NCI-H510A treated with DMSO at 0.1 percent for 48 hours (cell line): ENCODE measurements at regions not wholly inside any gene's neighbourhood (a gene's known extent, or its start where the extent isn't known, plus 50 kb on each side); places are given as distances from the start of the nearest gene placed in this dataset.

Experiments used
- DNase-seq: peaks from one replicate; lab custom pipeline; 2025; lab: John Stamatoyannopoulos, UW

DNA sequence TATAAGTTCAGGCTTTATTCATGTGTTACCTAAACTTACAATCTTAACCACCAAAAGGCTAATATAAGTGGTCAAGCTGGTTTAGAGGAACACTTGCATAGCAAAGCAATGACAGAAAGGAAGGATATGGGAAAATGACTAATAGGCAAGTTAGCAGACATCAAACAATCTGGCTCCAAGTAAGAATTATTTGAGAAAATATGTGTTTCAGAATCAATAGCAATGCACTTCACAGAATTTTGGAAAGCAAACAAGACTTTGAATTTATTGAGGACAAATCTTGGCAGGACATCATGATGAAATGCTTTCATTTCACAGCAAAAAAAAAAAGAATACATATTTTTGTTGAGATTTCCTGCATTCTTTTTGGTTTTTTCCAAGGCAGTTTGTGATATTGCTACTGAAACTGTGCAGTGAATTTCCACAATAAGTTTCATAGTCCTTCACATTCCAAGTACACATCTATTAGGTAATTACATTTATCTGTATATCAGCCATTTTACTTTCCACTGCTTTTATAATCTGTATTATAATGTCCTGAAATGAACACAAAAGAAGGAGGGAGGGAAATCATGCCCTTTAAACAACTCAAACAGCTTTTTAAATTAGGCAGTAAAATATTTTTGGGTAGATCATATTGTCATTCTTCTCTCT is 417.9 kb downstream of the NR2F1-AS1 start:
- no peak for DNase-seq

DNA sequence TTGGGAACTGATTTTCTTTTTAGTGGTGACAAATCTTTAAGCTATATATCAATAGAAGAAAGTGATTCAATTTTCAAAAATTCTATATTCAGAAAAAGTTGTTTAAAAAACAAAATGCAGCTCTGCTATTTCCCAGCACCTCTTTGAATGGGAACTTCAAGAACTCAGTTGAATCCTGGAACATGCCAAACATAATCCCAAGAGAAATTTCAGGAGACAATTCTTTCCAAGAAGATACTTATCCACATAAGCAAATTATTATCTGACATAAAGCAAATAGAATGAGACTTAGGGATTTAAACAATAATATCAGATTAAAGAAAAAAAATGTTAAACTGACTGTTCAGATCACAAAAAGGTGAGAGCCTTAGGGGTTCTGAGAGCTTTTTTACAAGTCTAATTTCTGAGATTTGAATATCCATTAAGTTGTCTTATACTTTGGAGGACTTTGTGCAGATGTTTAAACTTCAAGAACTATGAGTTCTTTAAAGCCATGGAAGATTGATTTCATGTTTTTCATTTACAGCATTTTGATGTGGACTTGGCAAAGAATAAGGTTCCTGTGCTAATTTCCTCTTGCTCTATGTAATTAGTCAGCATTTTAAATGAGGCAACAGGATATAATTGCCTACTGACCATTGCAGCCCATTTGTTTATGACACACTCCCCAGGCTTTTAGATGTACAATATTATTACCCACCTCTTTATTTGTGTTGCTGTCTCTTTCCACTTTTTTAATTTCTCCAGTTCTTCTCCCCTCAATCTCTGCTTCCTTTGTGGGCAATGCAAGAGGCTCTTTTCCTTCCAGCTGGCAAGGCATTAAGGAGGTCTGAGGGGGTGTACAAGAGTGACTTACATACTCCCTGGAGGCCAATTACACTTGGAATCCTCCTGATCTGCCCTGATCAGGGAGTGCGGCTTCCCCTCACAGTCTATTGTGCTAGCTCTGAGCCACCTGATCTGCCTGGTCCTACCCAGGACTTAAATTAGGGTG is 419.1 kb downstream of the NR2F1-AS1 start:
- no peak for DNase-seq

- no peak for DNase-seq
Measured at GRCh38 chr5:93158841-93159240, 422.2 kb downstream of the NR2F1-AS1 start.

DNA sequence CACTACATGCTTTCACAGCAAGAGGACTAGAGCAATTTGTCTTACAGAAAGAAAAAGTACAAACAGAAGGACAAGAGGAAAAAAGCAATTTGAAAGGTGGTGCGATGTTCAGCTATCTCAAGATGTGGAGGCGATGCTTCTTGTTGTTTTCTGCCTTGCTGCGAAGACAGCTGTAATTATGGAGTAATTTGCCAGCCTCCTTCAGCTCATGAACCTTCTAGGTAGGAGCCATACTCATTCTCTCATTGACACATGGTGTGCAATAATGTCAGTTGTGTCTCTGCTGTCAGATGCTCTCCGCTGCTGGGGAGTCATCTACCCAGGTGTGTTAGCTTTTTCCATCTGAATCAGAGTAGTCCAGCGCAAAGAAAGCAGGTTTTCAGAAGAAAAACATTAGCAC is 424.5 kb downstream of the NR2F1-AS1 start:
- no peak for DNase-seq

GRCh38 chr5:93154535-93154934 is 426.5 kb downstream of the NR2F1-AS1 start:
- DNase-seq, result no peak

GRCh38 chr5:93153461-93153860 is 427.6 kb downstream of the NR2F1-AS1 start:
- DNase-seq, result no peak

DNA sequence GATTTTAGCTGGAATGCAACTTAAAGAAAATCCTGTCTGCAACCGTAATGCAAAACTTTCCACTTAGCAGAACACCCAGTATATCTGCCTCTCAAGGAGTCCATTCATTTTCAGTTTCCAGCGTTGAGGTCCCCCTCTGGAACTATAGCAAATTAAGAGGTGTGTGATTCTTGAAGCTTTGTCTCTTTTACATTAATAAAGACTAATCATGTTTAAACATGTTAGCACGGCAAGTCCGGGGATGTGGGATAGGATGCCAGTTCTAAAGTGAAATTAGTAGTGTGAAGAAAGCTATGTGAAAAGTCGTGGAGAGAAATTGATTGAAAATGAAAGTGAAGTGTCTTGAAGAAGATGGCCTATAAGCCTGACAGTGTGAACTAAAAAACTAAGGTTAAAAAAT is 429.1 kb downstream of the NR2F1-AS1 start:
- DNase-seq, result no peak

DNA sequence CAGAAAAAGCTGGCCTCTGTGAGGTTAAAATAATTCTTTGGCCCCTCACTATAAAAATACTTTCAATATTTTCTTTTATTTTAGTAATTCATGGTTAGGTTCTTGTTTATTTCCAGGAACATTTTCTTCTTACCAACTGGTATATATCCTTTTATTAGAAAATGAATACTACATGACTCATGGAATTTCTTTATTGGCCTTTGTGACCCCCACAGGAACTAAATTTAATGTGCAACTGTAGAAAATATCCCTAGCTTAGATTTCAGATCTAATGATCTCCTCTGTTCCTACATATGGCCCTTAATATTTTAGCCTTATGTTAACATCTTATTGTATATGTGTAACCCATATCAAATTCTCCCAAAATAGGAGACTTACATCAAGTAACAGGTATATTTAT is 429.9 kb downstream of the NR2F1-AS1 start:
- no peak for DNase-seq

DNA sequence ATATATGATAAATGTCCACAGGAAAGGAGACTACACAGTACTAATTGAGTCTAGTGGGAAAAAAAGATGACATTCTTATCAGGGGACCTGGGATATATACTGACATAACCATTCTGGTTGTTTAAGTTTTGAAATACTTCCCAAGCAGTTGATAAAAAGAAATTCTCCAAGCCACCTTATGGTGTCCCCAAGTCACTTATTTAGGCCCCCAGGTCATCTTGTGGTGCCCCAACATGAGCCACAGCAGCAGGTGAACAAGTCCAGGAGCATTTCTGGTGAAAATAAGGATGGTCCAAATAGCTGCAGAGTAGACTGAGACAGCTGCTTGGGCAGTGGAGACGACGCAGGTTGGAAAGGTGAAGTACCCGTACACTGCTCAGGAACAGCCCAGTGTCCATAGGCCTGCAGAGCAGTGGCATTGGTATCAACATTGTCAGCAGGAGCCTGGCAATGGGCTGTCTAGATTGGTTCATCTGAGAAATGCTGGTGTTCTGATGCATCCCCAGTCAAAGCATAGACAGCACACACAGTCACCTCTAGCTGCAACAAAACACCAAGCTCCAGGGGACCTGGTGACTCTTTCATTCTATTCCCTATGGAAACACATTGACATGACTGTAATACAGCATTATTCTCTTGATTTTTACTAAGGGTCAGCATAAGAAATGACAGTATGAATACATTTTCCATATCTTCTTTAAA is 430.6 kb downstream of the NR2F1-AS1 start:
- DNase-seq, result no peak

DNA sequence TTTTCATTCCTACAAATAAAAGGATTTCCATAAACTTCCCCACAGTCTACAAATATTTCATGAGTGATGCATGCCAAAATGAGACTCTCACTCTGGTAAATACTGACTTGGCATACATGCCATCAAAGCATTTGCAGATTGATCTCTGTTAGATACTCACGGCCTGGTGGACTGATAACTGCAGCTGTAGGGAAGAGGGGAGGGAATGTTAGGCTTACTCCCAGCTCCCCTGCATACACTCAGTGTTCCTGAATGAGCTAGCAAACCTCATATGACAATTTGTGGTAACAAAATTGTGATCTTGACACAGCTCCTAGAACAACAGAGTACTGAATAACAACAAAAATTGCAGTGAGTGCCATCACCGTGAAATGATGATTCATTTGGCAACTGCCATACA is 435.3 kb downstream of the NR2F1-AS1 start:
- no peak for DNase-seq

- DNase-seq, result no peak
Measured at GRCh38 chr5:93145019-93145418, 436.0 kb downstream of the NR2F1-AS1 start.

GRCh38 chr5:93141969-93142368 is 439.1 kb downstream of the NR2F1-AS1 start:
- no peak for DNase-seq

DNA sequence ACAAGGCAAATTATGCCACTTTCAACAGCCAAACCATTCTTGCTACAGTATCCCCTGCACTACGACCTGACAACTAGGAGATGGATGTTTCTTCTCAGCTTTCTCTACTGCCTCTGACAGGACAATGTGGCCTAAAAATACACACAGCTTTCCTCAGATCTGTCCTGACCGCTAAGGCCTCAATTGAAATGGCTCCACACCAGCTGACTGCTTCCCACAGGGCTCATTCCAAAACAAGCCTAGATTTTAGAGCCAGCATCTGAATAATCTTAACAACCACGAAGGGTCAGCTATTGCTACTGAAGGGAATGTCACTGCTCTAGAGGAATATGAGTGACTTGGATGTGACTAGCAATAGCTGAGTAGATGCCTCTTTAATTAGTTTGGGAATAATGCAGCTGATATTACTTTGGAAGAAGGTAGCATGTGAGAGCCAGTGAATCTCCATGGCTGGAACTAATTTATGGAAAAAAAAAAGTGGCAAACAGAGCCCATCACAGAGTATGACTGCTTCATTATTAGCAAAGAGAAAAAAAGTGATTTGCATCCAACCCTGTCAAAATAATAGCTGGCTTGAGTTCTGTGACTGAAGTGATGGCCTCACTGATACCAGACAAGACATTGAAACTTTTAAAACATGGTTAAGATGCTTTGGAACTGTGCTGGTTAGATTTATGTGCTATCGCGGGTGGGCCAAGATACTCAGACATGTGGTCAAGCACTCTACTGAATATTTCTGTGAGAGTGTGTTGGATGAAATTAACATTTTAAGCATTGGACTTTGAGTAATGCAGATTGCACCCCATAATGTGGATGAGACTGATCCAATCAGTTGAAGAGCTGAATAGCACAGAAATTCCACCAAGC is 450.2 kb downstream of the NR2F1-AS1 start:
- no peak for DNase-seq

GRCh38 chr5:93126634-93127033 is 454.4 kb downstream of the NR2F1-AS1 start:
- DNase-seq, result no peak

DNA sequence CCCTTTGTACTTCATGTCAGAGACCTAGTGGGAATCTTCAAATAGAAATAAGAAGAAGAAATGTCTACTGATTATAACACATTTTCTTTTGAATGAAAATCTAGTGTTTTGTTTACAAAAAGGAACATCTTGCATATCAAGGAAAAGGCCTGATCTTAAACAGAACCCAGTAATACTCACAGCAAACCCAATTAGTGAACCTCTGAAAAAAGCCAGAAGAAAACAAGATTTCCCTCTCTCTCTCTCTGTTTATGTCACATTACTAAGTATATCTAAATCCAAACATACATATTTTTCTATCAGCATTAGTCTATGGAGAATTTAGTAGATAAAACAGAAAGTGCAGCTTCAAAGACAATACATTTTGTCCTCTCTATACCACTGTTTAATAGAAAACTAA is 457.9 kb downstream of the NR2F1-AS1 start:
- DNase-seq, result no peak

GRCh38 chr5:93122446-93122845 is 458.6 kb downstream of the NR2F1-AS1 start:
- no peak for DNase-seq

- DNase-seq, result no peak
Measured at GRCh38 chr5:93120771-93121170, 460.2 kb downstream of the NR2F1-AS1 start.

GRCh38 chr5:93120051-93120450 is 461.0 kb downstream of the NR2F1-AS1 start:
- no peak for DNase-seq

GRCh38 chr5:93117751-93118531 is 463.1 kb downstream of the NR2F1-AS1 start:
- no peak for DNase-seq

GRCh38 chr5:93107805-93108520 is 473.1 kb downstream of the NR2F1-AS1 start:
- no peak for DNase-seq
